GM12891 (cell line): ENCODE measurements at regions not wholly inside any gene's neighbourhood (a gene's known extent, or its start where the extent isn't known, plus 50 kb on each side); places are given as distances from the start of the nearest gene placed in this dataset.

Source experiments
- PAX5 ChIP-seq: IDR thresholded peaks from 2 replicates; pipeline ENCODE4 v1.6.1; 2011; ENCODE audit warnings: low read length, moderate library complexity, mild to moderate bottlenecking; ENCODE audit not compliant: insufficient read depth, severe bottlenecking
- POLR2A ChIP-seq: IDR thresholded peaks from 2 replicates; pipeline ENCODE4 v1.6.1; 2011; ENCODE audit warnings: low read depth, low read length, control low read depth
- POLR2AphosphoS5 ChIP-seq: IDR thresholded peaks from 2 replicates; pipeline ENCODE4 v1.6.1; 2011; ENCODE audit warnings: low read depth, low read length, control low read depth
- POU2F2 ChIP-seq: IDR thresholded peaks from 2 replicates; pipeline ENCODE4 v1.6.1; 2011; ENCODE audit warnings: low read depth, mild to moderate bottlenecking, control low read depth, low read length, moderate library complexity
- SPI1 ChIP-seq: IDR thresholded peaks from 2 replicates; pipeline ENCODE4 v1.6.1; 2011; ENCODE audit warnings: low read depth, low read length, control low read depth
- TAF1 ChIP-seq: IDR thresholded peaks from 2 replicates; pipeline ENCODE4 v1.6.1; 2011; ENCODE audit warnings: low read depth, low read length, control low read depth

- no peak for TF ChIP-seq POLR2AphosphoS5
- TF ChIP-seq POLR2A = no peak
- no peak for TF ChIP-seq SPI1
- no peak for TF ChIP-seq TAF1
- TF ChIP-seq POU2F2 = no peak
- TF ChIP-seq PAX5 = no peak
Observed at GRCh38 chr10:10510179-10510578, 507.5 kb upstream of the CELF2 start.
